Adrenal gland (tissue), 5 donors: ENCODE measurements at regions not wholly inside any gene's neighbourhood (a gene's known extent, or its start where the extent isn't known, plus 50 kb on each side); places are given as distances from the start of the nearest gene placed in this dataset.

ENCODE experiments used
- CTCF ChIP-seq, 6 experiments: fragments of 450-650 bp in 4 of 6; fragments of 200-600 bp in 2 of 6; sonication (generic) in 1 of 6; IDR thresholded peaks; 1 replicate in 5 of 6; 2 replicates in 1 of 6; pipeline versions ENCODE4 v1.5.1 to v1.8.0; 2016 to 2021; ENCODE audit warnings: antibody characterized with exemption in 6 of 6, mild to moderate bottlenecking in 2 of 6, moderate library complexity in 1 of 6
- POLR2A ChIP-seq, 2 donors: fragments of 450-650 bp; IDR thresholded peaks; one replicate each; pipeline ENCODE4 v1.6.1; 2017; ENCODE audit warnings: antibody characterized with exemption in 2 of 2, mild to moderate bottlenecking in 2 of 2, moderate library complexity in 1 of 2
- donor health status: DM: no; HTN: no; CAD: no.

GRCh38 chr3:99576904-99577559 lies 61.4 kb upstream of the COL8A1 start:
- TF ChIP-seq CTCF (IDR thresholded peaks at IDR 0.05) (no peak), POLR2A (IDR thresholded peaks at IDR 0.05) (no peak)
